ENCODE measurements at regions not wholly inside any gene's neighbourhood (a gene's known extent, or its start where the extent isn't known, plus 50 kb on each side); places are given as distances from the start of the nearest gene placed in this dataset.

DNA sequence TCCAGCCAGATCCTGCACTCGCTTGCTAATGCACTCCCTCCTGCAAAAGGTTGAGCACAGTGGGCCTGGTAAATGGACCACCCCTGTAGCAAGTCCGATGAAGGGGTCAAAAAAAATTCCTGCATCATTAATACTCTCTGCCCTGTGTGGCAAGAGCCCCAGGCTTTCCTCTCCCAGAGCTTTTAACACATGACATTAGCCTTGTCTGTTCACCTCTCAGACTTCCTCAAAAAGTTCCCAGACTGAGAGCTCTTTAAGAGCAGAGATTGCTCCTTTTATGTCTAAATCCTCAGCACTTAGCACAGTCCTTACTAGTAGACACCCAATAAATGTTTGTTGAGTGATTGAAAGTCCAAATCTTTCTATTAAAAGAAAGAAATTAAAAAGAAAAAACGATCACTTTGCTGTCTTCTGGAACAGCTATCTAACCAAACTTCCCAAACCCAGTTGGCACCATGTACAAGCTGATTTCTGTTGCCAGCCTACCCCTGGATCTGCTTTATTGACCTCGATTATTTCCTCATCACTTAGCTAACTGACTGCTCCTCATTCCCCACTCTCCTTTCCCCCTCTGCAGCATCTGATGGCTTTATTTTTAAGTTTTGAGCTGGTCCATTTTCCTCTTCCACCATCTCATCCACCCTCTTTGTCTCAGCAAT is 209.8 kb downstream of the ENC1 start:
- H3K36me3 ChIP-seq (ENCODE audit: control insufficient read depth in 2 of 2, extremely low read depth in 1 of 2, insufficient read depth in 1 of 2, low read length in 1 of 2): no peaks in the 10 kb centered on the region
- ATAC-seq (replicated peaks in 1 of 4): no peak
- no peak overlapping the region for H3K27ac ChIP-seq (ENCODE audit: low read length)
- peaks cover 0 to 4% (median 0%) of the 10 kb centered on the region in 3 donors for H3K9me3 Mint-ChIP-seq
- no peaks in the 10 kb centered on the region for H3K9me3 ChIP-seq
- peaks cover 0 to 10% of the 10 kb centered on the region in 2 experiments for H3K27me3 ChIP-seq (replicated peaks in 1 of 2; ENCODE audit: control insufficient read depth in 2 of 2, extremely low read depth in 1 of 2, insufficient read depth in 2 of 2, low read length in 1 of 2)
- no peaks in the 10 kb centered on the region for H3K36me3 Mint-ChIP-seq
- H3K4me1 ChIP-seq (ENCODE audit: control insufficient read depth in 1 of 2, extremely low read depth in 1 of 2, insufficient read depth in 2 of 2, low read length in 2 of 2): peaks cover 0 to 2% of the 10 kb centered on the region in 2 experiments
- H3K4me1 Mint-ChIP-seq: peaks cover 0 to 3% (median 1%) of the 10 kb centered on the region in 3 donors
- H3K4me3 ChIP-seq (ENCODE audit: control insufficient read depth in 1 of 2, extremely low read depth in 1 of 2, low read length in 1 of 2): no peak overlapping the region
- H3K27me3 Mint-ChIP-seq: peaks cover 28 to 32% of the 10 kb centered on the region in 2 donors
- no peak overlapping the region for H3K27ac Mint-ChIP-seq
- DNase-seq: no peak
- no peak overlapping the region for H3K4me3 Mint-ChIP-seq
- POLR2A ChIA-PET: interaction anchor here in 1 of 2 donors (0.7 kb wide), 1 partner anchor 1107 kb away, joined by 4 read pairs; no protein-coding TSS in a partner anchor
- 70% methylated on average over 3 of the region's 4 CpGs for WGBS (ENCODE audit: insufficient coverage)
- CTCF ChIA-PET: interaction anchor here in 1 of 2 donors (0.5 kb wide), 1 partner anchor 204 kb away, joined by 7 read pairs; no protein-coding TSS in a partner anchor

GRCh38 chr5:74429495-74429894 is 211.0 kb downstream of the ENC1 start:
- H3K27me3 Mint-ChIP-seq: peaks cover 24% of the 10 kb centered on the region in 2 donors
- POLR2A ChIA-PET: interaction anchor here in 1 of 2 donors (0.7 kb wide), 1 partner anchor 134 kb away, joined by 3 read pairs; no protein-coding TSS in a partner anchor
- Histone ChIP-seq H3K4me3 (ENCODE audit: control insufficient read depth in 1 of 2, extremely low read depth in 1 of 2, low read length in 1 of 2) (no peak overlapping the region), H3K9me3 (no peaks in the 10 kb centered on the region), H3K36me3 (ENCODE audit: control insufficient read depth in 2 of 2, extremely low read depth in 1 of 2, insufficient read depth in 1 of 2, low read length in 1 of 2) (no peaks in the 10 kb centered on the region), H3K27ac (ENCODE audit: low read length) (no peak overlapping the region), H3K4me1 (ENCODE audit: control insufficient read depth in 1 of 2, extremely low read depth in 1 of 2, insufficient read depth in 2 of 2, low read length in 2 of 2) (peaks cover 0 to 2% of the 10 kb centered on the region in 2 experiments), H3K27me3 (replicated peaks in 1 of 2; ENCODE audit: control insufficient read depth in 2 of 2, extremely low read depth in 1 of 2, insufficient read depth in 2 of 2, low read length in 1 of 2) (peaks cover 0 to 8% of the 10 kb centered on the region in 2 experiments)
- no peak for ATAC-seq (replicated peaks in 1 of 4)
- CTCF ChIA-PET: interaction anchor here in 1 of 2 donors (0.6 kb wide), 1 partner anchor 78 kb away, joined by 4 read pairs; no protein-coding TSS in a partner anchor
- 90% methylated on average over 2 of the region's 4 CpGs for WGBS (ENCODE audit: insufficient coverage)
- no peak overlapping the region for H3K4me3 Mint-ChIP-seq
- H3K4me1 Mint-ChIP-seq: peaks cover 0 to 3% (median 1%) of the 10 kb centered on the region in 3 donors
- no peak for DNase-seq
- no peaks in the 10 kb centered on the region for H3K36me3 Mint-ChIP-seq
- no peak overlapping the region for H3K27ac Mint-ChIP-seq
- H3K9me3 Mint-ChIP-seq: peaks cover 0 to 4% (median 0%) of the 10 kb centered on the region in 3 donors

GRCh38 chr5:74428876-74429275 is 211.7 kb downstream of the ENC1 start:
- Histone ChIP-seq H3K36me3 (ENCODE audit: control insufficient read depth in 2 of 2, extremely low read depth in 1 of 2, insufficient read depth in 1 of 2, low read length in 1 of 2) (no peaks in the 10 kb centered on the region), H3K27ac (ENCODE audit: low read length) (no peak overlapping the region), H3K4me1 (ENCODE audit: control insufficient read depth in 1 of 2, extremely low read depth in 1 of 2, insufficient read depth in 2 of 2, low read length in 2 of 2) (peaks cover 0 to 2% of the 10 kb centered on the region in 2 experiments), H3K27me3 (replicated peaks in 1 of 2; ENCODE audit: control insufficient read depth in 2 of 2, extremely low read depth in 1 of 2, insufficient read depth in 2 of 2, low read length in 1 of 2) (peaks cover 0 to 5% of the 10 kb centered on the region in 2 experiments), H3K4me3 (ENCODE audit: control insufficient read depth in 1 of 2, extremely low read depth in 1 of 2, low read length in 1 of 2) (no peak overlapping the region), H3K9me3 (no peaks in the 10 kb centered on the region)
- no CpG with 5 or more reads among the region's 2 CpGs for WGBS (ENCODE audit: insufficient coverage)
- POLR2A ChIA-PET: interaction anchor here in 1 of 2 donors (0.7 kb wide), 1 partner anchor 133 kb away, joined by 3 read pairs; no protein-coding TSS in a partner anchor
- Mint-ChIP-seq H3K27ac (no peak overlapping the region), H3K27me3 (peaks cover 22 to 23% of the 10 kb centered on the region in 2 donors), H3K4me3 (no peak overlapping the region), H3K4me1 (peaks cover 0 to 3% (median 1%) of the 10 kb centered on the region in 3 donors), H3K9me3 (peaks cover 0 to 4% (median 0%) of the 10 kb centered on the region in 3 donors), H3K36me3 (no peaks in the 10 kb centered on the region)
- ATAC-seq (replicated peaks in 1 of 4) (no peak), DNase-seq (no peak)
- CTCF ChIA-PET: no interaction called here

DNA sequence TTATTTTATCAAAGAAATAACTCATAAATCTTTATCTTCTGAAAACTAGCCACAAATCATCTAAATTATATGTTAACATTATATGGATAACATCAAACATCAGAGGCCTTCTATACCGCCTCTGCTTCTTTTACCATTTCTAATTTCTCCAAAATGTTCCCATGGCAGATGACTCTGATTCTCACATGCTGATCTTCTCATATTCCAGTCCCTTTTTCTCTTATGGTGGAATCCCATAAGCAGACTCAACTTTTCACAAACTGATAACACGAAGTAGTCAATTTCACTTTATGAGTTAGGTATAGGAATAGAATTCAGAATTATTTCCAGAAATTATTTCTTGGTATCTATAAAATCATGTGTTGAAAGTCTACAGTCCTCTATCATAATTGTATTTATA is 212.3 kb downstream of the ENC1 start:
- Histone ChIP-seq H3K27me3 (replicated peaks in 1 of 2; ENCODE audit: control insufficient read depth in 2 of 2, extremely low read depth in 1 of 2, insufficient read depth in 2 of 2, low read length in 1 of 2) (peaks cover 0 to 5% of the 10 kb centered on the region in 2 experiments), H3K9me3 (no peaks in the 10 kb centered on the region), H3K4me3 (ENCODE audit: control insufficient read depth in 1 of 2, extremely low read depth in 1 of 2, low read length in 1 of 2) (no peak overlapping the region), H3K36me3 (ENCODE audit: control insufficient read depth in 2 of 2, extremely low read depth in 1 of 2, insufficient read depth in 1 of 2, low read length in 1 of 2) (no peaks in the 10 kb centered on the region), H3K4me1 (ENCODE audit: control insufficient read depth in 1 of 2, extremely low read depth in 1 of 2, insufficient read depth in 2 of 2, low read length in 2 of 2) (peaks cover 0 to 2% of the 10 kb centered on the region in 2 experiments), H3K27ac (ENCODE audit: low read length) (no peak overlapping the region)
- ATAC-seq (replicated peaks in 1 of 4) (no peak), DNase-seq (no peak)
- H3K36me3 Mint-ChIP-seq: no peaks in the 10 kb centered on the region
- POLR2A ChIA-PET: no interaction called here
- peaks cover 0 to under 1% (median 0%) of the 10 kb centered on the region in 3 donors for H3K4me1 Mint-ChIP-seq
- no CpG with 5 or more reads among the region's 2 CpGs for WGBS (ENCODE audit: insufficient coverage)
- CTCF ChIA-PET: no interaction called here
- H3K27me3 Mint-ChIP-seq: peaks cover 16 to 20% of the 10 kb centered on the region in 2 donors
- H3K27ac Mint-ChIP-seq: no peak overlapping the region
- no peak overlapping the region for H3K4me3 Mint-ChIP-seq
- peaks cover 0 to 4% (median 0%) of the 10 kb centered on the region in 3 donors for H3K9me3 Mint-ChIP-seq

- ATAC-seq (replicated peaks in 1 of 4) (no peak), DNase-seq (no peak)
- 25% methylated on average over 1 of the region's 1 CpG for WGBS (ENCODE audit: insufficient coverage)
- ChIA-PET CTCF (no interaction called here), POLR2A (no interaction called here)
- Histone ChIP-seq H3K4me3 (ENCODE audit: control insufficient read depth in 1 of 2, extremely low read depth in 1 of 2, low read length in 1 of 2) (no peak overlapping the region), H3K4me1 (ENCODE audit: control insufficient read depth in 1 of 2, extremely low read depth in 1 of 2, insufficient read depth in 2 of 2, low read length in 2 of 2) (no peaks in the 10 kb centered on the region), H3K27ac (ENCODE audit: low read length) (no peak overlapping the region), H3K36me3 (ENCODE audit: control insufficient read depth in 2 of 2, extremely low read depth in 1 of 2, insufficient read depth in 1 of 2, low read length in 1 of 2) (no peaks in the 10 kb centered on the region), H3K9me3 (no peaks in the 10 kb centered on the region), H3K27me3 (replicated peaks in 1 of 2; ENCODE audit: control insufficient read depth in 2 of 2, extremely low read depth in 1 of 2, insufficient read depth in 2 of 2, low read length in 1 of 2) (peaks cover 0 to 2% of the 10 kb centered on the region in 2 experiments)
- Mint-ChIP-seq H3K4me3 (no peak overlapping the region), H3K9me3 (peaks cover 0 to 4% (median 0%) of the 10 kb centered on the region in 3 donors), H3K36me3 (no peaks in the 10 kb centered on the region), H3K4me1 (no peaks in the 10 kb centered on the region), H3K27ac (no peak overlapping the region), H3K27me3 (peaks cover 12 to 19% of the 10 kb centered on the region in 2 donors)
Observed at GRCh38 chr5:74426506-74426905, 214.0 kb downstream of the ENC1 start.

- no peak overlapping the region for H3K27ac Mint-ChIP-seq
- H3K9me3 Mint-ChIP-seq: no peaks in the 10 kb centered on the region
- no peak overlapping the region for H3K4me3 ChIP-seq (ENCODE audit: control insufficient read depth in 1 of 2, extremely low read depth in 1 of 2, low read length in 1 of 2)
- ChIA-PET POLR2A (no interaction called here), CTCF (no interaction called here)
- no peaks in the 10 kb centered on the region for H3K4me1 ChIP-seq (ENCODE audit: control insufficient read depth in 1 of 2, extremely low read depth in 1 of 2, insufficient read depth in 2 of 2, low read length in 2 of 2)
- WGBS (ENCODE audit: insufficient coverage): 66% methylated on average over 3 of the region's 5 CpGs
- ATAC-seq (replicated peaks in 1 of 4): no peak
- no peaks in the 10 kb centered on the region for H3K36me3 ChIP-seq (ENCODE audit: control insufficient read depth in 2 of 2, extremely low read depth in 1 of 2, insufficient read depth in 1 of 2, low read length in 1 of 2)
- DNase-seq: no peak
- H3K4me1 Mint-ChIP-seq: no peaks in the 10 kb centered on the region
- H3K27ac ChIP-seq (ENCODE audit: low read length): no peak overlapping the region
- no peaks in the 10 kb centered on the region for H3K36me3 Mint-ChIP-seq
- no peaks in the 10 kb centered on the region for H3K9me3 ChIP-seq
- H3K27me3 Mint-ChIP-seq: peaks cover 2 to 16% of the 10 kb centered on the region in 2 donors
- H3K27me3 ChIP-seq (replicated peaks in 1 of 2; ENCODE audit: control insufficient read depth in 2 of 2, extremely low read depth in 1 of 2, insufficient read depth in 2 of 2, low read length in 1 of 2): peaks cover 0 to 2% of the 10 kb centered on the region in 2 experiments
- no peak overlapping the region for H3K4me3 Mint-ChIP-seq
Observed at GRCh38 chr5:74424162-74424868, 216.2 kb downstream of the ENC1 start.

All from T-cell (primary cell).